Stimulated activated CD4-positive, alpha-beta T cell treated with anti-CD3 and anti-CD28 coated beads, Interleukin-4, amount 100 ng/mL, for 1 hour (primary cell): ENCODE measurements at regions not wholly inside any gene's neighbourhood (a gene's known extent, or its start where the extent isn't known, plus 50 kb on each side); places are given as distances from the start of the nearest gene placed in this dataset.

Experiments
- DNase-seq: peaks from one replicate; pipeline ENCODE4 v3.0.0-alpha.2; 2020

- no peak for DNase-seq
These were observed 63.0 kb downstream of the C5orf15 start for GRCh38 chr5:133905424-133905823.

- no peak for DNase-seq
These were observed 63.8 kb downstream of the C5orf15 start for GRCh38 chr5:133904641-133905040.

- DNase-seq: no peak
These were observed 65.8 kb downstream of the C5orf15 start for GRCh38 chr5:133902511-133903118.

- DNase-seq: no peak
These were observed 67.7 kb downstream of the C5orf15 start for GRCh38 chr5:133900534-133901270.

- DNase-seq: no peak
These were observed 68.9 kb downstream of the C5orf15 start for GRCh38 chr5:133899506-133899905.

- no peak for DNase-seq
These were observed 70.0 kb downstream of the C5orf15 start for GRCh38 chr5:133898440-133898839.

GRCh38 chr5:133897431-133897830 lies 71.0 kb downstream of the C5orf15 start:
- no peak for DNase-seq

- DNase-seq: no peak
These were observed 71.6 kb downstream of the C5orf15 start for GRCh38 chr5:133896873-133897272.

- no peak for DNase-seq
These were observed 72.2 kb downstream of the C5orf15 start for GRCh38 chr5:133895979-133896845.

GRCh38 chr5:133894143-133894542 lies 74.3 kb downstream of the C5orf15 start:
- no peak for DNase-seq

GRCh38 chr5:133892774-133893173 lies 75.7 kb downstream of the C5orf15 start:
- no peak for DNase-seq

- no peak for DNase-seq
These were observed 76.1 kb downstream of the C5orf15 start for GRCh38 chr5:133892306-133892705.

GRCh38 chr5:133891390-133891789 lies 77.0 kb downstream of the C5orf15 start:
- no peak for DNase-seq

GRCh38 chr5:133890776-133891280 lies 77.6 kb downstream of the C5orf15 start:
- no peak for DNase-seq

GRCh38 chr5:133890314-133890713 lies 78.1 kb downstream of the C5orf15 start:
- no peak for DNase-seq

- no peak for DNase-seq
These were observed 79.0 kb downstream of the C5orf15 start for GRCh38 chr5:133889271-133889905.

- DNase-seq: no peak
These were observed 79.8 kb downstream of the C5orf15 start for GRCh38 chr5:133888625-133888991.

- DNase-seq: no peak
These were observed 82.9 kb downstream of the C5orf15 start for GRCh38 chr5:133885566-133885965.

GRCh38 chr5:133884569-133885311 lies 83.7 kb downstream of the C5orf15 start:
- DNase-seq: no peak

GRCh38 chr5:133883916-133884315 lies 84.5 kb downstream of the C5orf15 start:
- DNase-seq: no peak

- DNase-seq: no peak
These were observed 85.6 kb downstream of the C5orf15 start for GRCh38 chr5:133882846-133883245.

- DNase-seq: no peak
These were observed 86.1 kb downstream of the C5orf15 start for GRCh38 chr5:133882389-133882695.
